ENCODE measurements at regions not wholly inside any gene's neighbourhood (a gene's known extent, or its start where the extent isn't known, plus 50 kb on each side); places are given as distances from the start of the nearest gene placed in this dataset.

DNA sequence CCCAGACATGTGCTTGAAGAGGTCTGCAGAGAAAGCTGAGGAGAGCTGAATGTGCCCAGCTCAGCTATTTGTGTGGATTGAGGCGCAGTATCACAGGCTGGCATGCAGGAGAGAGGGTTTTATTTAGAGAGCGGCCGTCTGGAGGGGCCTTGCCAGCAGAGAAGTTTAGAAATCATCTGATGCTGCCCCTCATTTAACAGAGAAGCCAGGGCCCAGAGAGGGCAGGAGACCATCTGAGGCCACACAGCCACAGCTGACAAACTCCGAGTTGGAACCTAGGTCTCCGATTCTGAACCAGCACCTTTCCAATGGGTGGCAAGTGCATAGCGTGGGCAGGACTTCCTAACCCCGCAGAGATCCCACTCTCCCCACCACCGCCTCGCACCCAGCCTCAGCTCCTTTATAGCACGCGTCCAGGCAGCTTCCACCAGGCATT is 101.0 kb downstream of the LSM3 start:
- TF ChIP-seq, protein P1, sequence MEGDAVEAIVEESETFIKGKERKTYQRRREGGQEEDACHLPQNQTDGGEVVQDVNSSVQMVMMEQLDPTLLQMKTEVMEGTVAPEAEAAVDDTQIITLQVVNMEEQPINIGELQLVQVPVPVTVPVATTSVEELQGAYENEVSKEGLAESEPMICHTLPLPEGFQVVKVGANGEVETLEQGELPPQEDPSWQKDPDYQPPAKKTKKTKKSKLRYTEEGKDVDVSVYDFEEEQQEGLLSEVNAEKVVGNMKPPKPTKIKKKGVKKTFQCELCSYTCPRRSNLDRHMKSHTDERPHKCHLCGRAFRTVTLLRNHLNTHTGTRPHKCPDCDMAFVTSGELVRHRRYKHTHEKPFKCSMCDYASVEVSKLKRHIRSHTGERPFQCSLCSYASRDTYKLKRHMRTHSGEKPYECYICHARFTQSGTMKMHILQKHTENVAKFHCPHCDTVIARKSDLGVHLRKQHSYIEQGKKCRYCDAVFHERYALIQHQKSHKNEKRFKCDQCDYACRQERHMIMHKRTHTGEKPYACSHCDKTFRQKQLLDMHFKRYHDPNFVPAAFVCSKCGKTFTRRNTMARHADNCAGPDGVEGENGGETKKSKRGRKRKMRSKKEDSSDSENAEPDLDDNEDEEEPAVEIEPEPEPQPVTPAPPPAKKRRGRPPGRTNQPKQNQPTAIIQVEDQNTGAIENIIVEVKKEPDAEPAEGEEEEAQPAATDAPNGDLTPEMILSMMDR (IDR thresholded peaks at IDR 0.05) = no peak
- TF ChIP-seq POLR2A (IDR thresholded peaks at IDR 0.05) = no peak
- no peak for TF ChIP-seq POLR2AphosphoS5 (IDR thresholded peaks at IDR 0.05)
- TF ChIP-seq EP300 (IDR thresholded peaks at IDR 0.05; ENCODE audit: low read depth) = no peak
